CD8-positive, alpha-beta memory T cell (primary cell): ENCODE measurements at regions not wholly inside any gene's neighbourhood (a gene's known extent, or its start where the extent isn't known, plus 50 kb on each side); places are given as distances from the start of the nearest gene placed in this dataset.

Experiments
- CTCF ChIA-PET: fragments of 350-600 bp; sonication (Branson Sonifier 250); formaldehyde crosslinking; loops from one replicate; lab custom pipeline; 2021; ENCODE audit warnings: antibody characterized with exemption; lab: Charles Lee
- POLR2A ChIA-PET: fragments of 350-600 bp; sonication (Branson Sonifier 250); formaldehyde crosslinking; loops from one replicate; lab custom pipeline; 2021; ENCODE audit warnings: antibody characterized with exemption; lab: Charles Lee
- DNase-seq, 5 donors: peaks; one replicate each; pipeline versions ENCODE4 v3.0.0 to v3.0.0-alpha.2; 2020 to 2022; ENCODE audit warnings: mixed read lengths in 1 of 5
- H3K27ac ChIP-seq: one replicate; pipeline ENCODE4 v1.7.0; 2013; ENCODE audit warnings: low read depth, mild to moderate bottlenecking, low read length, moderate library complexity
- H3K27me3 ChIP-seq: 2 replicates; pipeline ENCODE4 v1.7.0; 2013; ENCODE audit warnings: low read length, mild to moderate bottlenecking; ENCODE audit not compliant: insufficient read depth, poor library complexity, severe bottlenecking
- H3K36me3 ChIP-seq: 2 replicates; pipeline ENCODE4 v1.7.0; 2013; ENCODE audit warnings: mild to moderate bottlenecking, low read length, moderate library complexity; ENCODE audit not compliant: insufficient read depth
- H3K4me1 ChIP-seq: 2 replicates; pipeline ENCODE4 v1.7.0; 2013; ENCODE audit warnings: mild to moderate bottlenecking, low read length, moderate library complexity; ENCODE audit not compliant: insufficient read depth
- H3K4me3 ChIP-seq: 2 replicates; pipeline ENCODE4 v1.7.0; 2013; ENCODE audit warnings: mild to moderate bottlenecking, low read length
- H3K9me3 ChIP-seq: 2 replicates; pipeline ENCODE4 v1.7.0; 2013; ENCODE audit warnings: mild to moderate bottlenecking, low read length
- H3K27ac Mint-ChIP-seq, 8 donors: one replicate each; pipeline ENCODE4 v1.8.0; 2020 to 2021; ENCODE audit warnings: mixed read lengths in 8 of 8, mild to moderate bottlenecking in 6 of 8, inconsistent platforms in 3 of 8, moderate library complexity in 3 of 8
- H3K27me3 Mint-ChIP-seq, 2 donors: one replicate each; pipeline ENCODE4 v1.8.0; 2020 to 2021; ENCODE audit warnings: mixed read lengths in 2 of 2, mild to moderate bottlenecking in 1 of 2, moderate library complexity in 1 of 2
- H3K36me3 Mint-ChIP-seq, 3 donors: one replicate each; pipeline ENCODE4 v1.8.0; 2020 to 2021; ENCODE audit warnings: mixed read lengths in 3 of 3, inconsistent platforms in 1 of 3, mild to moderate bottlenecking in 1 of 3
- H3K4me1 Mint-ChIP-seq, 3 donors: one replicate each; pipeline ENCODE4 v1.8.0; 2020 to 2021; ENCODE audit warnings: mixed read lengths in 3 of 3, inconsistent platforms in 1 of 3, mild to moderate bottlenecking in 1 of 3
- H3K4me3 Mint-ChIP-seq, 7 donors: one replicate each; pipeline ENCODE4 v1.8.0; 2020 to 2021; ENCODE audit warnings: mixed read lengths in 7 of 7, mild to moderate bottlenecking in 6 of 7, moderate library complexity in 4 of 7, inconsistent platforms in 2 of 7
- H3K9me3 Mint-ChIP-seq, 5 donors: one replicate each; pipeline ENCODE4 v1.8.0; 2020 to 2022; ENCODE audit warnings: mixed read lengths in 5 of 5, mild to moderate bottlenecking in 3 of 5, moderate library complexity in 2 of 5, inconsistent platforms in 1 of 5

DNA sequence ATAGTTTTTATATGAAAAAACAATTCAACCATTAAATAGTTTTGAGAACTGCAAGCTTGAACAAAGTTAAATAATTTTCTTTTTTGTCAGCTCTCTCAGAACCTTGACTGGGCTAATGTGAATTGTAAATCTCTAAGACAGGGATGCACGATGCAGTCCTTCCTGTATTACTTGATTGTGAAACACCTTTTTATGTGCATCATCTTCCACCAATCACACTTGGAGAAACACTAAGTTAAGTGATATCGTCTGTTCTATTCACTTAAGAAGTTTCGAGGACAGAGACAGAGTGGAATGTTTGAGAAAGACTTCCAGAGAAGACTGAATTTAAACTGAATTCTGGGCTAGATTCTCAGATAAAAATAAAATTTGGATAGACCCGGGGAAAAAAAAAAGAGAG, 238.2 kb downstream of the MREG start:
- H3K9me3 ChIP-seq: no peaks in the 10 kb centered on the region
- peaks cover 10 to 21% of the 10 kb centered on the region in 2 donors for H3K27me3 Mint-ChIP-seq
- no peak overlapping the region for H3K27ac ChIP-seq
- no peak overlapping the region for H3K4me3 Mint-ChIP-seq
- no peak overlapping the region for H3K27ac Mint-ChIP-seq
- H3K4me1 Mint-ChIP-seq: no peaks in the 10 kb centered on the region
- no peaks in the 10 kb centered on the region for H3K36me3 ChIP-seq
- no peaks in the 10 kb centered on the region for H3K36me3 Mint-ChIP-seq
- CTCF ChIA-PET: no interaction called here
- H3K27me3 ChIP-seq: no peaks in the 10 kb centered on the region
- no peaks in the 10 kb centered on the region for H3K4me1 ChIP-seq
- no peak for DNase-seq
- POLR2A ChIA-PET: no interaction called here
- no peaks in the 10 kb centered on the region for H3K9me3 Mint-ChIP-seq
- H3K4me3 ChIP-seq: no peak overlapping the region

DNA sequence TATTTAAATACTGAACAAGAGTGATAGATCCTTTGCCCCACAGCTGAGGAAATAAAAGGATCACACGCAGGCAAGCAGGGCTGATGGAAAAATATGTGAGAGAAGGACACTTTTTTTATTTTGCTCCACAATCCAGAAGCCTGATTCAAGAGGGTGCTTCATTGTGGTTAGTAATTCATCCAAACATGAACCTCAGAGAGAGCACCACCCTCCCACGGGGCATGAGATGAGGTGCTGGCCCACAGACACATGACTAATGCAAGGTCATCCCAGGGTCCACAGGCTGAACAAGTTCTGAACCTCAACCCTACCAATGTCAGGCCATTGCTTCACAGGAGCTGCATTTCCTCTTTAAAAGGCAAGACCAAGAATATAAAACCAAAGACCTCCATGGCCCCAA, 239.6 kb downstream of the MREG start:
- CTCF ChIA-PET: no interaction called here
- Histone ChIP-seq H3K36me3 (no peaks in the 10 kb centered on the region), H3K9me3 (no peaks in the 10 kb centered on the region), H3K4me1 (no peaks in the 10 kb centered on the region), H3K27ac (no peak overlapping the region), H3K4me3 (no peak overlapping the region), H3K27me3 (no peaks in the 10 kb centered on the region)
- no peaks in the 10 kb centered on the region for H3K36me3 Mint-ChIP-seq
- no peaks in the 10 kb centered on the region for H3K9me3 Mint-ChIP-seq
- DNase-seq: no peak
- no peak overlapping the region for H3K27ac Mint-ChIP-seq
- peaks cover 10 to 23% of the 10 kb centered on the region in 2 donors for H3K27me3 Mint-ChIP-seq
- POLR2A ChIA-PET: no interaction called here
- H3K4me3 Mint-ChIP-seq: no peak overlapping the region
- H3K4me1 Mint-ChIP-seq: no peaks in the 10 kb centered on the region

DNA sequence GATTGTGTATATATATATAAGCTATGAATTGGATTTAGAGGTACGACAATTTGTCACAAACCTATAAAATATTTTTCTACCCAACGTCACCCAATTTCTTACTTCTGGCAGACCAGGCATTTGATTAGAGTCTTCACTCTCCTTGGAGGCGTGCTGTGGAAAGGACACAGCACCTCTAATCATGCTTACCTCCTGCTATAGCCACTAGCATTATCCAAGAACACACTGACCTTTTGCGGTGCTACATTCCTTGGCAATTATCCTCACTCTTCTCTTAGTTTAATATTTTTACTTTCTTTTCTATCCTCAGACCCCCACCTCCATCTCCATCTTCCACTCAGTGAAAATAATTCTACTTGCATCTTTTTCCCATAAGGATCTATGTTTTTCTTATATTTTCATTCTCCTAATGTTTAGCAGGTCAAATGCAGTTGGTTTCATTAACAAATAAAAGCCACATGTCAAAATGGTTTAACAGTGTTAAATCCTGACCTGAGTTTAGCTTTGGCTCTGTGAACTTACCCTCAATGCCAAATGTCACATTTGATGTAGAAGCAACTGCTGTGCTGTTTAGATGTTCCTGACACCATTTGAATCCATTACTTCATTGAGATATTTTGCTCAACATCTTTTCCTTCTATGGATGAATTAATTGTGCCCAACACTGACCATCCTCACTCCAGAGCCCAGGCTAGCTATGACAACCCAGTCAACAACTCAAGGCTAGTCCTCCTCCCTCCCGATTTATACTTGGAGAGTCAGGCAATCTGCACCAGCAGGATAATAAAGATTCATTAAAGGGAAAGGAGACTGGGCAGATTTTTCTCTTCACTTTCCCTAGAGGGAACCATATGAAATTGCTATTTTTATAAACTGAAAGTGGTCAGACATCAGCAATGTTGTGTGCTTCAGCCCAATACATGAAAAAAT, 240.5 kb downstream of the MREG start:
- POLR2A ChIA-PET: no interaction called here
- no peaks in the 10 kb centered on the region for H3K9me3 Mint-ChIP-seq

DNA sequence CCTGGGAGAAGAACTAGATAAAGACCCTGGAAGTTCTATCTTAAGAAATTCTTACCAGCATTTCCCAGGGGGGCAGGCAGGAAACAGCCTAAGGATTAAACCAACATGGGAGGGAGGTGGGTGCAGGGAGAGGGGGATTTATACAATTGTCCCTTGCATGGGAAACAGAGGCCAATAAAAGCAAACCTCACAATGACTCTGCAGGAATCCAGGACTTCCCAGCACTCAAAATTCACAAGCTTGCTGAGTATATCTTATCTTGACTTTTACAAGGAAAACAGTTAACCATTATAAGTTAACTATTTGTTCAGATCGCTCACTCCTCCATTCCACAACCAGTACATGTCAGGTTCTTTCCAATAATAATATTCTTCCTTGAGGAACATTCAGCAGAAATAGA, 241.3 kb downstream of the MREG start:
- H3K36me3 ChIP-seq: no peaks in the 10 kb centered on the region
- Mint-ChIP-seq H3K4me1 (no peaks in the 10 kb centered on the region), H3K36me3 (peaks cover 0 to 3% (median 0%) of the 10 kb centered on the region in 3 donors), H3K4me3 (no peak overlapping the region), H3K27ac (no peak overlapping the region), H3K27me3 (peaks cover 14 to 29% of the 10 kb centered on the region in 2 donors), H3K9me3 (peaks cover 0 to 3% (median 0%) of the 10 kb centered on the region in 5 donors)
- no peak overlapping the region for H3K4me3 ChIP-seq
- H3K9me3 ChIP-seq: no peaks in the 10 kb centered on the region
- DNase-seq: no peak
- H3K27me3 ChIP-seq: no peaks in the 10 kb centered on the region
- no peaks in the 10 kb centered on the region for H3K4me1 ChIP-seq
- CTCF ChIA-PET: no interaction called here
- POLR2A ChIA-PET: no interaction called here
- peak overlapping the region; percentile 57 for H3K27ac ChIP-seq

More for the DNA sequence above, 240.5 kb downstream of the MREG start:
- H3K27me3 ChIP-seq: no peaks in the 10 kb centered on the region
- no peak overlapping the region for H3K4me3 ChIP-seq
- no peaks in the 10 kb centered on the region for H3K4me1 Mint-ChIP-seq
- no peak overlapping the region for H3K27ac Mint-ChIP-seq
- peak overlapping the region; percentile 57 for H3K27ac ChIP-seq
- H3K4me1 ChIP-seq: no peaks in the 10 kb centered on the region
- no peaks in the 10 kb centered on the region for H3K36me3 Mint-ChIP-seq
- CTCF ChIA-PET: no interaction called here
- peaks cover 10 to 23% of the 10 kb centered on the region in 2 donors for H3K27me3 Mint-ChIP-seq
- no peak for DNase-seq
- H3K9me3 ChIP-seq: no peaks in the 10 kb centered on the region
- H3K4me3 Mint-ChIP-seq: no peak overlapping the region
- no peaks in the 10 kb centered on the region for H3K36me3 ChIP-seq

DNA sequence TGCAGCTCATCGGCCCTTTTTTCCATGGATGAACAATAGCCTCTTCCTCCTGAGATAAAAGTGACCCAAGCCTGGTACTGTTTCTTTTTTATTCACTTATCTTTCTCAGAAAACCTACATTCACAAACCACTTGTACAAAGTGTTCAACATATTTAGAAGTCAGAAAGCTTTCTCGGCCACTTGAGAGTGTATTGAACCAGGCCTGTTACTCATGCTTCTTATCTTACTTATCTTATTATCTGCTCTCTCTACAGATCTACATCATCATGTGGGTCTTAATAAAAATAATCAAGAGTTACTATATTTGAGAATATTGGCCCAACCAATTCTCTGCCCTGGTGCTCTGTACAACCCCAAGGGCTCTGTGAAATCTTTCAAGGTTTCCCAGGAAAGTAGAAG, 242.1 kb downstream of the MREG start:
- peaks cover 8 to 27% of the 10 kb centered on the region in 2 donors for H3K27me3 Mint-ChIP-seq
- no peak overlapping the region for H3K4me3 ChIP-seq
- H3K36me3 Mint-ChIP-seq: peaks cover 0 to 3% (median 0%) of the 10 kb centered on the region in 3 donors
- no peaks in the 10 kb centered on the region for H3K9me3 ChIP-seq
- ChIA-PET CTCF (no interaction called here), POLR2A (no interaction called here)
- H3K27ac Mint-ChIP-seq: no peak overlapping the region
- no peaks in the 10 kb centered on the region for H3K27me3 ChIP-seq
- H3K4me1 Mint-ChIP-seq: no peaks in the 10 kb centered on the region
- no peaks in the 10 kb centered on the region for H3K4me1 ChIP-seq
- peak overlapping the region; percentile 57 for H3K27ac ChIP-seq
- peaks cover 0 to 3% (median 0%) of the 10 kb centered on the region in 5 donors for H3K9me3 Mint-ChIP-seq
- no peak overlapping the region for H3K4me3 Mint-ChIP-seq
- no peak for DNase-seq
- no peaks in the 10 kb centered on the region for H3K36me3 ChIP-seq

GRCh38 chr2:215770668-215771067, 242.7 kb downstream of the MREG start:
- CTCF ChIA-PET: no interaction called here

DNA sequence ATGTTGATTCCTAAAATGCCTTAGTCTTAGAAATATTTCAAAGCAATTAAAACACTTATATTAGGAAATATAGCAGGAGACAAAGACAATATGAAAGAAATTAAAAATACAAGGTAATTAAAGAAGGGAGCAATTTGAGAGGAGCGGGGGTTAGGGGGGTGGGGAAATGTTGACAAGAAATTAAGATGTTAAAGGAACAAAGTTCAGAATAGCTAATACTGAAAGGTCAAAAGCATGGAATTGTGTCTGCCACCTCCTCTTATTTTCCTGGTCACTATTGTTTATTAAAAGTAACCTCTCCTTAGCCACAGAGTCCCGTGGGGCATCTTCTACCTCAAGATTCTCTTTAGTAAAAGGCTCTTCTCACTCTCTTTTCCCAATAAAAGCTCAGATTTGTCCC, 244.1 kb downstream of the MREG start:
- peak overlapping the region in 1 of 8 donors; percentile 1 for H3K27ac Mint-ChIP-seq
- no peaks in the 10 kb centered on the region for H3K4me1 Mint-ChIP-seq
- DNase-seq: no peak
- no peak overlapping the region for H3K4me3 Mint-ChIP-seq
- no peaks in the 10 kb centered on the region for H3K9me3 ChIP-seq
- H3K9me3 Mint-ChIP-seq: peaks cover 0 to 3% (median 0%) of the 10 kb centered on the region in 5 donors
- H3K27ac ChIP-seq: no peak overlapping the region
- H3K27me3 Mint-ChIP-seq: peaks cover 4 to 31% of the 10 kb centered on the region in 2 donors
- no peaks in the 10 kb centered on the region for H3K36me3 ChIP-seq
- no peaks in the 10 kb centered on the region for H3K27me3 ChIP-seq
- ChIA-PET CTCF (no interaction called here), POLR2A (no interaction called here)
- H3K36me3 Mint-ChIP-seq: peaks cover 0 to 3% (median 0%) of the 10 kb centered on the region in 3 donors
- no peaks in the 10 kb centered on the region for H3K4me1 ChIP-seq
- no peak overlapping the region for H3K4me3 ChIP-seq

More at GRCh38 chr2:215770668-215771067, 242.7 kb downstream of the MREG start:
- Histone ChIP-seq H3K27me3 (no peaks in the 10 kb centered on the region), H3K4me3 (no peak overlapping the region), H3K36me3 (no peaks in the 10 kb centered on the region), H3K9me3 (no peaks in the 10 kb centered on the region), H3K4me1 (no peaks in the 10 kb centered on the region), H3K27ac (no peak overlapping the region)
- Mint-ChIP-seq H3K27me3 (peaks cover 4 to 26% of the 10 kb centered on the region in 2 donors), H3K27ac (no peak overlapping the region), H3K9me3 (peaks cover 0 to 3% (median 0%) of the 10 kb centered on the region in 5 donors), H3K4me3 (no peak overlapping the region), H3K4me1 (no peaks in the 10 kb centered on the region), H3K36me3 (peaks cover 0 to 3% (median 0%) of the 10 kb centered on the region in 3 donors)
- POLR2A ChIA-PET: interaction anchor here (0.7 kb wide), 1 partner anchor 64 kb away, joined by 3 read pairs; no protein-coding TSS in a partner anchor
- no peak for DNase-seq

DNA sequence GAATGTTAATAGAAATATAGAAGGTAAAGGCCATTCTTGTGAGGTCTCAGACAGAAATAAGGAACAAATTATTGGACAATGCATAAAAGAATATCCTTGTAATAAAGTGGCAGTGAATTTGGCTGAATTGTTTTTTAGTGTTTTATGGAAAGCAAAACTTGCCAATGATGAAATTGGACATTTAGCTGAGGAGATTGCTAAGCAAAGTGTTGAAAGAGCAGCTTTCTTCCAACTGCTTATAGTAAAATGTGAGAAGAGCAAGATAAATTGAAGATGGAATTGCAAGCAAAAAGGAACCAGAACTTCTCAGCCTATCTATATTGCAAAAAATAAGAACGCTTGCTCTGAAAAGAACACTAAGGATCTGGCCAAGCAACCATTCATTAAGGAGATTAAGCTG, 245.7 kb downstream of the MREG start:
- ChIA-PET POLR2A (no interaction called here), CTCF (no interaction called here)
- no peak overlapping the region for H3K4me3 ChIP-seq
- H3K4me1 ChIP-seq: no peaks in the 10 kb centered on the region
- H3K36me3 ChIP-seq: no peaks in the 10 kb centered on the region
- no peak for DNase-seq
- H3K9me3 ChIP-seq: no peaks in the 10 kb centered on the region
- Mint-ChIP-seq H3K27ac (no peak overlapping the region), H3K27me3 (peaks cover 6 to 24% of the 10 kb centered on the region in 2 donors), H3K4me1 (no peaks in the 10 kb centered on the region), H3K4me3 (no peak overlapping the region), H3K9me3 (peaks cover 0 to 3% (median 0%) of the 10 kb centered on the region in 5 donors), H3K36me3 (peaks cover 0 to 3% (median 0%) of the 10 kb centered on the region in 3 donors)
- no peak overlapping the region for H3K27ac ChIP-seq
- H3K27me3 ChIP-seq: no peaks in the 10 kb centered on the region
